Activated CD8-positive, alpha-beta T cell treated with anti-CD3 and anti-CD28 coated beads for 36 hours (primary cell): ENCODE measurements at regions not wholly inside any gene's neighbourhood (a gene's known extent, or its start where the extent isn't known, plus 50 kb on each side); places are given as distances from the start of the nearest gene placed in this dataset.

Experiments
- ATAC-seq: fragments of 200-7000 bp; cut with Tn5 transposase; one replicate; pipeline ENCODE4 v1.10.0; 2021; ENCODE audit warnings: mild to moderate bottlenecking, moderate library complexity
- CTCF ChIA-PET: fragments of 350-600 bp; sonication (Branson Sonifier 250); formaldehyde crosslinking; loops from one replicate; lab custom pipeline; 2021; ENCODE audit warnings: antibody characterized with exemption; lab: Charles Lee
- POLR2A ChIA-PET: fragments of 350-600 bp; sonication (Branson Sonifier 250); formaldehyde crosslinking; loops from one replicate; lab custom pipeline; 2021; ENCODE audit warnings: antibody characterized with exemption; lab: Charles Lee
- DNase-seq: peaks from one replicate; pipeline ENCODE4 v3.0.0-alpha.2; 2020
- H3K27ac Mint-ChIP-seq: one replicate; pipeline ENCODE4 v1.8.0; 2021; ENCODE audit warnings: mild to moderate bottlenecking, mixed read lengths
- H3K27me3 Mint-ChIP-seq: one replicate; pipeline ENCODE4 v1.8.0; 2021; ENCODE audit warnings: mixed read lengths
- H3K36me3 Mint-ChIP-seq: one replicate; pipeline ENCODE4 v1.8.0; 2021; ENCODE audit warnings: low read depth, mixed read lengths
- H3K4me1 Mint-ChIP-seq: one replicate; pipeline ENCODE4 v1.8.0; 2021; ENCODE audit warnings: low read depth, mixed read lengths
- H3K4me3 Mint-ChIP-seq: one replicate; pipeline ENCODE4 v1.8.0; 2021; ENCODE audit warnings: mild to moderate bottlenecking, moderate library complexity, mixed read lengths
- H3K9me3 Mint-ChIP-seq: one replicate; pipeline ENCODE4 v1.8.0; 2021; ENCODE audit warnings: mixed read lengths
- intact Hi-C: fragments of 100-400 bp; cut with micrococcal nuclease; formaldehyde crosslinking; loops from one replicate; pipeline ENCODE4 v1.10.0; 2022
- TF ChIP-seq, protein P1 (sequence below): fragments of 200-600 bp; IDR thresholded peaks from one replicate; pipeline ENCODE4 v1.8.0; 2022; ENCODE audit warnings: antibody characterized with exemption, mild to moderate bottlenecking

DNA sequence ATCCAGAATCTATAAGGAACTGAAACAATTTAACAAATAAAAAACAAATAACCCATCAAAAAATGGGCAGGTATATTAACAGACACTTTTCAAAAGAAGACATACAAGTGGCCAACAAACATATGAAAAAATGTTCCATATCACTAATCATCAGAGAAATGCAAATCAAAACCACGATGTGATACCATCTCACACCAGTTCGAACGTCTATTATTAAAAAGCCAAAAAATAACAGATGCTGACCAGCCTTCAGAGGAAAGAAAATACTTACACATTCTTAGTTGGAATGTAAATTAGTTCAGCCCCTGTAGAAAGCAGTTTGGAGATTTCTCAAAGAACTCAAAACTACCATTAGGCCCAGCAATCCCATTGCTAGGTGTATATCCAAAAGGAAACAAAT is 687.9 kb upstream of the AADAT start:
- H3K4me3 Mint-ChIP-seq: no peak overlapping the region
- peaks cover 1% of the 10 kb centered on the region for H3K9me3 Mint-ChIP-seq
- H3K27me3 Mint-ChIP-seq: no peaks in the 10 kb centered on the region
- DNase-seq: no peak
- ChIA-PET POLR2A (no interaction called here), CTCF (no interaction called here)
- no peaks in the 10 kb centered on the region for H3K4me1 Mint-ChIP-seq
- H3K27ac Mint-ChIP-seq: no peak overlapping the region
- no peak for ATAC-seq
- intact Hi-C loops: no loop called here
- TF ChIP-seq, protein P1, sequence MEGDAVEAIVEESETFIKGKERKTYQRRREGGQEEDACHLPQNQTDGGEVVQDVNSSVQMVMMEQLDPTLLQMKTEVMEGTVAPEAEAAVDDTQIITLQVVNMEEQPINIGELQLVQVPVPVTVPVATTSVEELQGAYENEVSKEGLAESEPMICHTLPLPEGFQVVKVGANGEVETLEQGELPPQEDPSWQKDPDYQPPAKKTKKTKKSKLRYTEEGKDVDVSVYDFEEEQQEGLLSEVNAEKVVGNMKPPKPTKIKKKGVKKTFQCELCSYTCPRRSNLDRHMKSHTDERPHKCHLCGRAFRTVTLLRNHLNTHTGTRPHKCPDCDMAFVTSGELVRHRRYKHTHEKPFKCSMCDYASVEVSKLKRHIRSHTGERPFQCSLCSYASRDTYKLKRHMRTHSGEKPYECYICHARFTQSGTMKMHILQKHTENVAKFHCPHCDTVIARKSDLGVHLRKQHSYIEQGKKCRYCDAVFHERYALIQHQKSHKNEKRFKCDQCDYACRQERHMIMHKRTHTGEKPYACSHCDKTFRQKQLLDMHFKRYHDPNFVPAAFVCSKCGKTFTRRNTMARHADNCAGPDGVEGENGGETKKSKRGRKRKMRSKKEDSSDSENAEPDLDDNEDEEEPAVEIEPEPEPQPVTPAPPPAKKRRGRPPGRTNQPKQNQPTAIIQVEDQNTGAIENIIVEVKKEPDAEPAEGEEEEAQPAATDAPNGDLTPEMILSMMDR: no peak
- H3K36me3 Mint-ChIP-seq: no peaks in the 10 kb centered on the region

GRCh38 chr4:170776983-170777382 is 687.2 kb upstream of the AADAT start:
- intact Hi-C loops: no loop called here
- ATAC-seq (no peak), DNase-seq (no peak)
- H3K9me3 Mint-ChIP-seq: peaks cover 3% of the 10 kb centered on the region
- POLR2A ChIA-PET: no interaction called here
- H3K4me3 Mint-ChIP-seq: no peak overlapping the region
- CTCF ChIA-PET: no interaction called here
- no peak overlapping the region for H3K27ac Mint-ChIP-seq
- no peaks in the 10 kb centered on the region for H3K4me1 Mint-ChIP-seq
- no peaks in the 10 kb centered on the region for H3K27me3 Mint-ChIP-seq
- no peaks in the 10 kb centered on the region for H3K36me3 Mint-ChIP-seq
- TF ChIP-seq, protein P1: no peak

GRCh38 chr4:170775851-170776250 is 686.1 kb upstream of the AADAT start:
- H3K27me3 Mint-ChIP-seq: no peaks in the 10 kb centered on the region
- CTCF ChIA-PET: no interaction called here
- H3K4me1 Mint-ChIP-seq: no peaks in the 10 kb centered on the region
- no peaks in the 10 kb centered on the region for H3K36me3 Mint-ChIP-seq
- ATAC-seq (no peak), DNase-seq (no peak)
- H3K4me3 Mint-ChIP-seq: no peak overlapping the region
- intact Hi-C loops: no loop called here
- H3K9me3 Mint-ChIP-seq: peaks cover 1% of the 10 kb centered on the region
- POLR2A ChIA-PET: no interaction called here
- no peak overlapping the region for H3K27ac Mint-ChIP-seq
- TF ChIP-seq, protein P1: no peak

GRCh38 chr4:170773709-170774273 is 684.0 kb upstream of the AADAT start:
- TF ChIP-seq, protein P1: no peak
- intact Hi-C loops: no loop called here
- Mint-ChIP-seq H3K9me3 (peaks cover 1% of the 10 kb centered on the region), H3K4me1 (no peaks in the 10 kb centered on the region), H3K27me3 (no peaks in the 10 kb centered on the region), H3K36me3 (no peaks in the 10 kb centered on the region), H3K4me3 (no peak overlapping the region), H3K27ac (no peak overlapping the region)
- DNase-seq: no peak
- CTCF ChIA-PET: no interaction called here
- POLR2A ChIA-PET: no interaction called here
- ATAC-seq: no peak

DNA sequence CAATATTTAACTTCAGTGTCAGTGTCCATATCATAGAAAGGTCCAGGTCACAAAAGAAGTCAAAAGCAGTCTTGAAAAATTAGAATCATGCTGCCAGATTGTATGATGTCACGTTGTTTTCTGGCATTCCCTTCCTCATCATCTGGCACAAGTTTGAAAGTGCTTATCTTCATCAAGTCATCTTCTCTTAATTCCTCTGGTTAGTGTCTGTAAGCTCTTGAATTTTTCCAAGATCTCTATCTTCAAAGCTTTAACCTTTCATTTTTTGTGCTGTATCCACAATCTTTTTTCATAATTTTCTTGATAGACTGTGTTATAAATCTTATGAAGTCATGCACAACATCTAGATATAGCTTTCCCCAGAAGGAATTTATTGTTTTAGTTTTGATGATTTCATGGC is 682.7 kb upstream of the AADAT start:
- POLR2A ChIA-PET: no interaction called here

More for the DNA sequence above, 682.7 kb upstream of the AADAT start:
- ATAC-seq: no peak
- H3K4me1 Mint-ChIP-seq: no peaks in the 10 kb centered on the region
- H3K27ac Mint-ChIP-seq: no peak overlapping the region
- no peak overlapping the region for H3K4me3 Mint-ChIP-seq
- no peaks in the 10 kb centered on the region for H3K36me3 Mint-ChIP-seq
- no peaks in the 10 kb centered on the region for H3K27me3 Mint-ChIP-seq
- CTCF ChIA-PET: no interaction called here
- TF ChIP-seq, protein P1: no peak
- intact Hi-C loops: no loop called here
- H3K9me3 Mint-ChIP-seq: peaks cover 1% of the 10 kb centered on the region
- DNase-seq: no peak
